ENCODE measurements at regions not wholly inside any gene's neighbourhood (a gene's known extent, or its start where the extent isn't known, plus 50 kb on each side); places are given as distances from the start of the nearest gene placed in this dataset.

DNA sequence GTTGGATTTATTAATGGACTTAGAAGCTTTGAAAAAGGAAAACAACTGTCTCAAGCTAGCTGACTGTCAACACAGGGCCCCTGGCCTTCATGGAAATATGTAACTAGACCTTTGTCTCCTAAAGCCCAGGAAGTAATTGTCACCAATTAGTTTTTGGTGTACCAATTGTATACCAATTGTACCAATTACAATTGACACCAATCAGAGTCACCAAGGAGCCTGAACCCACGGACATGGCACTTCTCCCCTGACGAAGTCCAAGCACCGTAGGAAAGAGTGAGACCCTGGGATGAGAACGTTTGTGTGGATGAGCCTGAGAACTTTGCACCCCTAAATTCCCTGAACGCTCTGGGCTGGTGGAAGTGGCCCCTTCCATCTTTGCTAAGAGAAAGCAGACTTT, 129.0 kb downstream of the ENGASE start:
- H3K9ac ChIP-seq (ENCODE audit: low read length): no peak overlapping the region
- TF ChIP-seq MXI1 (conservative IDR thresholded peaks at IDR 0.05; ENCODE audit: poor library complexity, severe bottlenecking): no peak
- no peaks in the 10 kb centered on the region for H3K9me2 ChIP-seq (ENCODE audit: insufficient read depth, low read length)
- no peaks in the 10 kb centered on the region for H3K36me3 ChIP-seq (ENCODE audit: insufficient read depth, low read length)
- no peaks in the 10 kb centered on the region for H3K79me2 ChIP-seq (replicated peaks; ENCODE audit: insufficient read depth, low read length)
- H3F3A ChIP-seq (ENCODE audit: insufficient read depth, low read length, poor library complexity, severe bottlenecking): no peaks in the 10 kb centered on the region
- no peak overlapping the region for H3K4me3 ChIP-seq (ENCODE audit: low read length)
- no peak overlapping the region for H3K4me2 ChIP-seq (ENCODE audit: low read length)
- no peaks in the 10 kb centered on the region for H4K20me1 ChIP-seq (ENCODE audit: insufficient read depth)
- H2AFZ ChIP-seq (ENCODE audit: low read depth, low read length): no peak overlapping the region
- H3K27ac ChIP-seq (ENCODE audit: low read length): no peak overlapping the region
- H3K9me3 ChIP-seq (ENCODE audit: low read length): no peaks in the 10 kb centered on the region
- no peaks in the 10 kb centered on the region for H3K27me3 ChIP-seq (ENCODE audit: insufficient read depth, low read depth, low read length)

DNA sequence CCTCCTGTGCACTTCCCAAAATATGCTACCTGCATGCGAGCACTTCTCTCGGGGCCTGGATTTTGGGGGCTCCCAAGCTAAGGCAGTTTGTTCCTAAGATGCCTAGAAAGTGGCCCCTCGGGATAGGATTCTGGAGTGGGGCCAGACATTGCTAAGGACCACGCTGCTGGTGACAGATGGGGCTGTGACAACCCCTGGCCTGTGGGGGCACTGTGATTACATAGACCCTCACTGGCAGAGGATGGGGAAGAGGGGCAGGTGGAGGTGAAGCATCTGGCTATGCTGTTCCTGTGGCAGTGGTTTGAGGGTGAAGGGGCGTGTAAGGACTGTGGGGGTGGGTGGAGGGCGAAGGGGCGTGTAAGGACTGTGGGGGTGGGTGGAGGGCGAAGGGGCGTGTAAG, 128.4 kb downstream of the ENGASE start:
- TF ChIP-seq, protein P1, sequence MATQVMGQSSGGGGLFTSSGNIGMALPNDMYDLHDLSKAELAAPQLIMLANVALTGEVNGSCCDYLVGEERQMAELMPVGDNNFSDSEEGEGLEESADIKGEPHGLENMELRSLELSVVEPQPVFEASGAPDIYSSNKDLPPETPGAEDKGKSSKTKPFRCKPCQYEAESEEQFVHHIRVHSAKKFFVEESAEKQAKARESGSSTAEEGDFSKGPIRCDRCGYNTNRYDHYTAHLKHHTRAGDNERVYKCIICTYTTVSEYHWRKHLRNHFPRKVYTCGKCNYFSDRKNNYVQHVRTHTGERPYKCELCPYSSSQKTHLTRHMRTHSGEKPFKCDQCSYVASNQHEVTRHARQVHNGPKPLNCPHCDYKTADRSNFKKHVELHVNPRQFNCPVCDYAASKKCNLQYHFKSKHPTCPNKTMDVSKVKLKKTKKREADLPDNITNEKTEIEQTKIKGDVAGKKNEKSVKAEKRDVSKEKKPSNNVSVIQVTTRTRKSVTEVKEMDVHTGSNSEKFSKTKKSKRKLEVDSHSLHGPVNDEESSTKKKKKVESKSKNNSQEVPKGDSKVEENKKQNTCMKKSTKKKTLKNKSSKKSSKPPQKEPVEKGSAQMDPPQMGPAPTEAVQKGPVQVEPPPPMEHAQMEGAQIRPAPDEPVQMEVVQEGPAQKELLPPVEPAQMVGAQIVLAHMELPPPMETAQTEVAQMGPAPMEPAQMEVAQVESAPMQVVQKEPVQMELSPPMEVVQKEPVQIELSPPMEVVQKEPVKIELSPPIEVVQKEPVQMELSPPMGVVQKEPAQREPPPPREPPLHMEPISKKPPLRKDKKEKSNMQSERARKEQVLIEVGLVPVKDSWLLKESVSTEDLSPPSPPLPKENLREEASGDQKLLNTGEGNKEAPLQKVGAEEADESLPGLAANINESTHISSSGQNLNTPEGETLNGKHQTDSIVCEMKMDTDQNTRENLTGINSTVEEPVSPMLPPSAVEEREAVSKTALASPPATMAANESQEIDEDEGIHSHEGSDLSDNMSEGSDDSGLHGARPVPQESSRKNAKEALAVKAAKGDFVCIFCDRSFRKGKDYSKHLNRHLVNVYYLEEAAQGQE (IDR thresholded peaks at IDR 0.05; ENCODE audit: borderline replicate concordance): no peak
- TF ChIP-seq EZH2 (IDR thresholded peaks at IDR 0.05; ENCODE audit: borderline replicate concordance, insufficient read depth, low read length, poor library complexity, severe bottlenecking): no peak
- TF ChIP-seq MXI1 (conservative IDR thresholded peaks at IDR 0.05; ENCODE audit: poor library complexity, severe bottlenecking): no peak
- no peak for TF ChIP-seq EP300 (conservative IDR thresholded peaks at IDR 0.05; ENCODE audit: poor library complexity, severe bottlenecking)
- Histone ChIP-seq H3K9me2 (ENCODE audit: insufficient read depth, low read length) (no peaks in the 10 kb centered on the region), H3K4me2 (ENCODE audit: low read length) (no peak overlapping the region), H3K4me3 (ENCODE audit: low read length) (no peak overlapping the region), H2AFZ (ENCODE audit: low read depth, low read length) (no peak overlapping the region), H3K9ac (ENCODE audit: low read length) (no peak overlapping the region), H3K27ac (ENCODE audit: low read length) (no peak overlapping the region), H3K27me3 (ENCODE audit: insufficient read depth, low read depth, low read length) (no peaks in the 10 kb centered on the region), H4K20me1 (ENCODE audit: insufficient read depth) (no peaks in the 10 kb centered on the region), H3K9me3 (ENCODE audit: low read length) (no peaks in the 10 kb centered on the region), H3F3A (ENCODE audit: insufficient read depth, low read length, poor library complexity, severe bottlenecking) (no peaks in the 10 kb centered on the region), H3K36me3 (ENCODE audit: insufficient read depth, low read length) (no peaks in the 10 kb centered on the region), H3K79me2 (replicated peaks; ENCODE audit: insufficient read depth, low read length) (no peaks in the 10 kb centered on the region)

DNA sequence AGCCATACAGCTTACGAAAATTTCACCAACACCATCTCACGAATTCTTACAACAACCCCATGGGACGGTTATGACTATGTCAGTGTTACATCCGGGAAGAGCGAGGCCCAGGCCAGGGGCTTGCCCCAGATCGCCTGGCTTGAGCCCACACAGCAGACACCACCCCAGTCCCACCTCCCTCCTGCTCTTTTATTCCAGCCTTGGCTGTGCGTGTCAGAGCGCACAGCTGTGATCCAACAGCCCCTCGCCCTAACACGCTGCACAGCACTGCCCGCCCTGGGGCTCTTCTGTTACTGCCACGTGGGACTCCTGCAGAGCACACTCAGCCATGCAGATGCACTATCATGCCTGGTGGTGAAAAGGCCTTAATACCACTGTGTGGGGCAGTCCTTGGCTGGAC, 127.9 kb downstream of the ENGASE start:
- Histone ChIP-seq H3K27ac (ENCODE audit: low read length) (no peak overlapping the region), H4K20me1 (ENCODE audit: insufficient read depth) (no peaks in the 10 kb centered on the region), H3K79me2 (replicated peaks; ENCODE audit: insufficient read depth, low read length) (no peaks in the 10 kb centered on the region), H3K4me2 (ENCODE audit: low read length) (no peak overlapping the region), H3K4me3 (ENCODE audit: low read length) (no peak overlapping the region), H3K9me2 (ENCODE audit: insufficient read depth, low read length) (no peaks in the 10 kb centered on the region), H3F3A (ENCODE audit: insufficient read depth, low read length, poor library complexity, severe bottlenecking) (no peaks in the 10 kb centered on the region), H3K9me3 (ENCODE audit: low read length) (no peaks in the 10 kb centered on the region), H3K27me3 (ENCODE audit: insufficient read depth, low read depth, low read length) (no peaks in the 10 kb centered on the region), H3K9ac (ENCODE audit: low read length) (no peak overlapping the region), H2AFZ (ENCODE audit: low read depth, low read length) (no peak overlapping the region), H3K36me3 (ENCODE audit: insufficient read depth, low read length) (no peaks in the 10 kb centered on the region)
- TF ChIP-seq, protein P2, sequence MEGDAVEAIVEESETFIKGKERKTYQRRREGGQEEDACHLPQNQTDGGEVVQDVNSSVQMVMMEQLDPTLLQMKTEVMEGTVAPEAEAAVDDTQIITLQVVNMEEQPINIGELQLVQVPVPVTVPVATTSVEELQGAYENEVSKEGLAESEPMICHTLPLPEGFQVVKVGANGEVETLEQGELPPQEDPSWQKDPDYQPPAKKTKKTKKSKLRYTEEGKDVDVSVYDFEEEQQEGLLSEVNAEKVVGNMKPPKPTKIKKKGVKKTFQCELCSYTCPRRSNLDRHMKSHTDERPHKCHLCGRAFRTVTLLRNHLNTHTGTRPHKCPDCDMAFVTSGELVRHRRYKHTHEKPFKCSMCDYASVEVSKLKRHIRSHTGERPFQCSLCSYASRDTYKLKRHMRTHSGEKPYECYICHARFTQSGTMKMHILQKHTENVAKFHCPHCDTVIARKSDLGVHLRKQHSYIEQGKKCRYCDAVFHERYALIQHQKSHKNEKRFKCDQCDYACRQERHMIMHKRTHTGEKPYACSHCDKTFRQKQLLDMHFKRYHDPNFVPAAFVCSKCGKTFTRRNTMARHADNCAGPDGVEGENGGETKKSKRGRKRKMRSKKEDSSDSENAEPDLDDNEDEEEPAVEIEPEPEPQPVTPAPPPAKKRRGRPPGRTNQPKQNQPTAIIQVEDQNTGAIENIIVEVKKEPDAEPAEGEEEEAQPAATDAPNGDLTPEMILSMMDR (IDR thresholded peaks at IDR 0.05; ENCODE audit: poor library complexity, severe bottlenecking): no peak
- TF ChIP-seq, protein P1 (IDR thresholded peaks at IDR 0.05; ENCODE audit: borderline replicate concordance): no peak
- TF ChIP-seq MXI1 (conservative IDR thresholded peaks at IDR 0.05; ENCODE audit: poor library complexity, severe bottlenecking): no peak
- no peak for TF ChIP-seq TAF1 (IDR thresholded peaks at IDR 0.05; ENCODE audit: low read depth)
- TF ChIP-seq POLR2AphosphoS5 (IDR thresholded peaks at IDR 0.05): no peak
- TF ChIP-seq EP300 (conservative IDR thresholded peaks at IDR 0.05; ENCODE audit: poor library complexity, severe bottlenecking): no peak
- TF ChIP-seq SMC3 (conservative IDR thresholded peaks at IDR 0.05; ENCODE audit: poor library complexity): no peak
- TF ChIP-seq EZH2 (IDR thresholded peaks at IDR 0.05; ENCODE audit: borderline replicate concordance, insufficient read depth, low read length, poor library complexity, severe bottlenecking): no peak
- TF ChIP-seq RAD21 (conservative IDR thresholded peaks at IDR 0.05): no peak

Measured in neural cell (in vitro differentiated cells).